HG02981 (cell line): ENCODE measurements at regions not wholly inside any gene's neighbourhood (a gene's known extent, or its start where the extent isn't known, plus 50 kb on each side); places are given as distances from the start of the nearest gene placed in this dataset.
"Not testable (repeated sequence)": the region's sequence is repeated elsewhere in the genome, so short reads cannot be mapped to it uniquely, and the experiment has no call there.

Source experiments
- ATAC-seq: cut with Tn5 transposase; IDR thresholded peaks from one replicate; pipeline ENCODE4 v1.9.1; 2021; ENCODE audit warnings: mild to moderate bottlenecking, moderate library complexity; ENCODE audit not compliant: unreplicated experiment

DNA sequence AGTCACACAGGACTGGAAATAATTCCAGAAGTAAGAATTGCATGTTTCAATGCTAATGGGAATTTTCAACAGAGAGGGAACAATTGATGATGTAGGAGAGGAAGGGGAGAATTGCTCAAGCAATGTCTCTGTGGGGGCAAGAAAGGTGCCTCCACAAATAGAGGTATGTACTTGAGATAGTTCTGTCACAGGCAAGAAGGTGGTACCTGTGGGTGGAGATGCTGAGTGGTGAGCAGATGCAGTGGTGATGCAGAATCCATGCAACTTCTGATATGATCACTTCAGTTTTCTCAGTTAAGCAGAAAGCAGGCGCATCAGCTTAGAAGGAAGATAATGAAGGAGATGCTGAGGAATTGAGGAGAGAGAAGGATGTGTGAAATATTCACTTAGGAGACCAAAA is 55.1 kb upstream of the SEC24B start:
- no peak for ATAC-seq

DNA sequence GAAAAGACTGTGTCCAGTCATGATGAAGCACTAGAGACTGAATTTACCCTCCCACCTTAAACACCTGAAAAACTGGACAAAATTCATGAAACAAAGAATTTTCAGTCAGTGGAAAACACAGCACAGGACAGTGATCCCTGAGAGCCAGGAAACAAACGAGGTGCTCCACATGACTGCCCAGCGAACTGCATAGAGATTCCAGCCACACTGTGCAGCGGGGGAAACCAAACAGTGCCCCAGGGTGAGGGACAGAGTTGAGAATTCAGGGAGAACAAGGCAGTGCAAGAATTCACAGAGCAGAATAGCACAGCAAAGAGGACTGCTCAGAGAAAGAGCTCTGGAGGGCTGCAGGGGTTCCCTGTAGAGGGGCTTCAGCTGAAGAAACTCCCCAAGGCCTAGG is 55.5 kb upstream of the SEC24B start:
- no peak for ATAC-seq

DNA sequence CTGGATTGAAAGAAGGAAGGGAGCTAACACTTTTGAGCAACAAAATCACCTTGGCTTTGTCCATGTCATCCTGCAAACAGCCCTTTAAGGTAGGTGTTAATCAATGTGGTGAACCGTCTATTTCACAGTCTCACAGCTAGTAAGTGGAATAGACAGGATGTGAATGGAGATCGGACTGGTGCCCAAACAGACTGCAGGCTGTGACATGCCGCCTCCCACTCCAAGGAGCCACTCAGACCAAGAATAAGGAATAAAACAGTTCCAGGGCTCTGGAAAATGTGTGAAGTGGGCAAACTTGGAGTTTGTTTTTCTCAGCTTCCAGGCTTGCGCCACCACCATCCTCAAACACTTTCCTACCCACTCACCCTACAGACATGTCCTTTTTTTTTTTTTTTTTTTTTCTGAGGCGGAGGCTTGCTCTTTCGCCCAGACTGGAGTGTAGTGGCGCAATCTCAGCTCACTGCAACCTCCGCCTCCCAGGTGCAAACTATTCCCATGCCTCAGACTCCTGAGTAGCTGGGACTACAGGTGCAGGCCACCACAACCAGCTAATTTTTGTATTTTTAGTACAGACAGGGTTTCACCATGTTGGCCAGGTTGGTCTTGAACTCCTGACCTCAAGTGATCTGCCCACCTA is 57.7 kb upstream of the SEC24B start:
- no peak for ATAC-seq

- ATAC-seq, result no peak
Measured at GRCh38 chr4:109368661-109369060, 65.0 kb upstream of the SEC24B start.

DNA sequence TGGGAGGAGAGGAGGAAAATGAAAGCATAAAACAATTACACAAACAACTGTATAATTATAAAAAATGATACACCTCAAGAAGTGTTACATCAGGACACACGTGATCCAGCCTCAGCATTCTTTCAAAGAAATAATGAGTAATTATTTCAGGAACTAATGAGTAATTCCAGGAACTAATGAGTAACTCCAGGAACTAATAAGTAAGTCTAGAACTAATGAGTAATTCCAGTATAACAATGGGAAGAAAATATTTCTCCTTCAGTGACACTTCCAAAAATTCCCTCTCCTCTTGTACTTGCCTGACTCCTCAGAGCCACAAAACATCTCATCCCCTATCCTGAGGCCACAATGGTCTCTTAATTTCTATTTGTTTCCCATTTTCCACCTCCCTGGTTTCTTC is 63.5 kb upstream of the COL25A1 start:
- no peak for ATAC-seq

GRCh38 chr4:109365297-109365696 is 62.8 kb upstream of the COL25A1 start:
- ATAC-seq, result not testable (repeated sequence)

DNA sequence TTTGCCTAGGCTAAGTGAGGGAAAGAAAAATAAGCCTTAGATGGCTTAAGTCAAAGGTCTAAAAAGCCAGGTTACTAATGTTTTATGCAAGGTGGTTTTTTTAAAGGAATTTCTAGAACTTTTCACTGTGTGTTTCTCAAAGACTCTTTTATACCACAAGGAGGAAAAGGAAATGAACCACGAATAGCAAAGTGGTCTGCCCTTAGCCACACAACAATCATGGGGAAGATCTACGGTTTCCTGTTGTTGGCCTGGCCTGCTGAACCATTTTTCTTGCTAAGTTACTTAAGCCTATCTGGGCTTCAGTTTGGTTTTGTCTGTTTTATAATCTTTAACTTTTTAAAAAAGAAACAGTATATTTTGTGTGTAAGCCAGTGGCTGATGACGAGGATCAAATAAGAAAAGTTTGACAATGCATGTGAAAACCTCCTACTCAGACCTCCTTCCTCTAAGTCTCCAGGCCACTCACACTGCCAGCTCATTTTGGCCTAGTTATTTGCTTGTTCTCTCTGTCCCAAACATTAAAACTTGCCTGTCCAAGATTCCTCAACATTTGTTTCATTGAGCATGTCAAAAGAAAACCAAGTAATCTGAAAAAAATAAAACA is 56.7 kb upstream of the COL25A1 start:
- peak; percentile 79 for ATAC-seq

- ATAC-seq, result no peak
Measured at GRCh38 chr4:109355835-109356234, 53.4 kb upstream of the COL25A1 start.

DNA sequence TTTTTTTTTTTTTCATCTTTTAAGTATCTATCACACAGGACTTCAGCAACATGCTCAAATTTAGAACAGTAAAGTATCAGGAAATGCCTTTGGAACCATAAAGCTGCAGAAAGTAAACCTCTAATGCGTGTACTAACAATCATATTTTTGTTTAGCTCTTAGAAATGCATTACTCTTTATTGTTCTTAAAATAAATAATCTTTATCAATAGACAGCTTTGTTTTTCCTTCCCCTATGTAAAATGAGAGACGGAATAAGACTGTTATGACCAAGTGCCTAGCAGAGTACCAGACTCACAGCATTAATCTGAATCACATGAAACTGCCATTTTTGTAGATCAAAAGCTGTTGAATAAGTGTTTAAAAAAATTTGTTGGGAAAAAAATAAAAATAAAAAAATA is 50.5 kb upstream of the COL25A1 start:
- no peak for ATAC-seq
